ENCODE measurements at regions not wholly inside any gene's neighbourhood (a gene's known extent, or its start where the extent isn't known, plus 50 kb on each side); places are given as distances from the start of the nearest gene placed in this dataset.
"Not testable (repeated sequence)": the region's sequence is repeated elsewhere in the genome, so short reads cannot be mapped to it uniquely, and the experiment has no call there.

- no peak for DNase-seq (ENCODE audit: low read depth)
- no peak for TF ChIP-seq CTCF (IDR thresholded peaks at IDR 0.05; ENCODE audit: low read depth, low read length, missing control alignments)
- H3K4me3 ChIP-seq (ENCODE audit: low read depth, low read length) = no peak overlapping the region
Measured at GRCh38 chr2:16092861-16093638, 152.7 kb downstream of the MYCN start.

GRCh38 chr2:16091576-16092282 lies 151.4 kb downstream of the MYCN start:
- H3K4me3 ChIP-seq (ENCODE audit: low read depth, low read length) = no peak overlapping the region
- no peak for DNase-seq (ENCODE audit: low read depth)
- no peak for TF ChIP-seq CTCF (IDR thresholded peaks at IDR 0.05; ENCODE audit: low read depth, low read length, missing control alignments)

GRCh38 chr2:16090650-16091575 lies 150.6 kb downstream of the MYCN start:
- no peak overlapping the region for H3K4me3 ChIP-seq (ENCODE audit: low read depth, low read length)
- no peak for TF ChIP-seq CTCF (IDR thresholded peaks at IDR 0.05; ENCODE audit: low read depth, low read length, missing control alignments)
- no peak for DNase-seq (ENCODE audit: low read depth)

GRCh38 chr2:16089491-16089890 lies 149.1 kb downstream of the MYCN start:
- H3K4me3 ChIP-seq (ENCODE audit: low read depth, low read length); DNase-seq (ENCODE audit: low read depth): not testable (repeated sequence)

- no peak for TF ChIP-seq CTCF (IDR thresholded peaks at IDR 0.05; ENCODE audit: low read depth, low read length, missing control alignments)
Measured at GRCh38 chr2:16088802-16089112, 148.4 kb downstream of the MYCN start.

GRCh38 chr2:16088035-16088801 lies 147.9 kb downstream of the MYCN start:
- DNase-seq (ENCODE audit: low read depth) = no peak
- TF ChIP-seq CTCF (IDR thresholded peaks at IDR 0.05; ENCODE audit: low read depth, low read length, missing control alignments) = no peak
- H3K4me3 ChIP-seq (ENCODE audit: low read depth, low read length) = no peak overlapping the region

More at GRCh38 chr2:16088802-16089112, 148.4 kb downstream of the MYCN start:
- DNase-seq (ENCODE audit: low read depth) = no peak
- no peak overlapping the region for H3K4me3 ChIP-seq (ENCODE audit: low read depth, low read length)

GRCh38 chr2:16086136-16086535 lies 145.8 kb downstream of the MYCN start:
- not testable (repeated sequence) for DNase-seq (ENCODE audit: low read depth); H3K4me3 ChIP-seq (ENCODE audit: low read depth, low read length)

All from GM12864 (cell line).